OCI-LY1 (cell line): ENCODE measurements at regions not wholly inside any gene's neighbourhood (a gene's known extent, or its start where the extent isn't known, plus 50 kb on each side); places are given as distances from the start of the nearest gene placed in this dataset.

ENCODE experiments used
- EZH2 ChIP-seq: fragments of 200-600 bp; sonication (generic), shearing (Covaris generic); IDR thresholded peaks from 2 replicates; pipeline ENCODE4 v1.8.0; 2017; ENCODE audit warnings: borderline replicate concordance, mixed run types, mild to moderate bottlenecking, antibody characterized with exemption, low read length, moderate library complexity, mixed read lengths
- TF ChIP-seq, protein P1 (sequence below): fragments of 200-600 bp; sonication (generic), shearing (Covaris generic); IDR thresholded peaks from 2 replicates; pipeline ENCODE4 v1.5.1; 2017; ENCODE audit warnings: mild to moderate bottlenecking, antibody characterized with exemption, low read length, moderate library complexity, mixed read lengths

DNA sequence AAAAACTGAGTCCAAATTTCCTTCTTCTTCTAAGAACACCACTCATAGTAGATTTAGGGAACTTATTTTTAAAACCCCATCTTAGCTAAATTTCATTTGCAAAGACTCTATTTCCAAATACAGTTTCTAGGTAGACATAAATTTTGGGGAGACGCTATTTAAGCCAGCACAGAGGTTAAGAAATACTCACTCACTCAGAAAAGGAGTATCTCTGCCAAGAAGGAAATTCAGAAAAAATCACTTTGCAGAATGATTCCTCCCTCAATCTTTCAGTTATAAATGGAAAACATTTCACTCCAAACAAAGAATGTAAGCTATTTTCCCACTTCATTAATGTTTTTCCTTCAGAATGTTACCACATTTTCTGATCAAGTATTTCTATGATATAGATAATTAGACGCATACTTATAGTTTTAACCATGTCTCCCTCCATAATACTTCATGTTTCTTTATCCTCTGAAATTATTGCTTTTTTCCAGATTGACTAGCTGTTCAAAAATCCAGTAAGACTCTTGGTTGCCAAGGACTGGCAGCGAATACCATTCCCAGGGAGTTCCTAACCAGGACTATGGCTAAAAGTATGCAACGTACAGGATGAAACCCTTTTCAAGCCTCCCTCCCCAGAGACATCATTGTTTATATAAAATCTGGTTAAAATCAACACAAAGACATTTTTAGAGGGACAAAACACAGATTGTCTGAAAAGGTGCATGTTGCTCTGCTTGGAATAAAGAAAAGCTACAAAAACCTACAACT lies 52.5 kb upstream of the RXFP2 start:
- TF ChIP-seq, protein P1, sequence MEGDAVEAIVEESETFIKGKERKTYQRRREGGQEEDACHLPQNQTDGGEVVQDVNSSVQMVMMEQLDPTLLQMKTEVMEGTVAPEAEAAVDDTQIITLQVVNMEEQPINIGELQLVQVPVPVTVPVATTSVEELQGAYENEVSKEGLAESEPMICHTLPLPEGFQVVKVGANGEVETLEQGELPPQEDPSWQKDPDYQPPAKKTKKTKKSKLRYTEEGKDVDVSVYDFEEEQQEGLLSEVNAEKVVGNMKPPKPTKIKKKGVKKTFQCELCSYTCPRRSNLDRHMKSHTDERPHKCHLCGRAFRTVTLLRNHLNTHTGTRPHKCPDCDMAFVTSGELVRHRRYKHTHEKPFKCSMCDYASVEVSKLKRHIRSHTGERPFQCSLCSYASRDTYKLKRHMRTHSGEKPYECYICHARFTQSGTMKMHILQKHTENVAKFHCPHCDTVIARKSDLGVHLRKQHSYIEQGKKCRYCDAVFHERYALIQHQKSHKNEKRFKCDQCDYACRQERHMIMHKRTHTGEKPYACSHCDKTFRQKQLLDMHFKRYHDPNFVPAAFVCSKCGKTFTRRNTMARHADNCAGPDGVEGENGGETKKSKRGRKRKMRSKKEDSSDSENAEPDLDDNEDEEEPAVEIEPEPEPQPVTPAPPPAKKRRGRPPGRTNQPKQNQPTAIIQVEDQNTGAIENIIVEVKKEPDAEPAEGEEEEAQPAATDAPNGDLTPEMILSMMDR = no peak
- no peak for TF ChIP-seq EZH2
